GM12875 (cell line): ENCODE measurements at regions not wholly inside any gene's neighbourhood (a gene's known extent, or its start where the extent isn't known, plus 50 kb on each side); places are given as distances from the start of the nearest gene placed in this dataset.
"Not testable (repeated sequence)": the region's sequence is repeated elsewhere in the genome, so short reads cannot be mapped to it uniquely, and the experiment has no call there.

ENCODE experiments used
- H3K4me3 ChIP-seq: one replicate; pipeline ENCODE4 v1.5.1; 2011; ENCODE audit warnings: low read depth, low read length, control low read depth
- TF ChIP-seq, protein P1 (sequence below): IDR thresholded peaks from 2 replicates; pipeline ENCODE4 v1.5.1; 2011; ENCODE audit warnings: low read depth, mild to moderate bottlenecking, control low read depth, inconsistent platforms, low read length, moderate library complexity, borderline replicate concordance; ENCODE audit not compliant: insufficient read depth

DNA sequence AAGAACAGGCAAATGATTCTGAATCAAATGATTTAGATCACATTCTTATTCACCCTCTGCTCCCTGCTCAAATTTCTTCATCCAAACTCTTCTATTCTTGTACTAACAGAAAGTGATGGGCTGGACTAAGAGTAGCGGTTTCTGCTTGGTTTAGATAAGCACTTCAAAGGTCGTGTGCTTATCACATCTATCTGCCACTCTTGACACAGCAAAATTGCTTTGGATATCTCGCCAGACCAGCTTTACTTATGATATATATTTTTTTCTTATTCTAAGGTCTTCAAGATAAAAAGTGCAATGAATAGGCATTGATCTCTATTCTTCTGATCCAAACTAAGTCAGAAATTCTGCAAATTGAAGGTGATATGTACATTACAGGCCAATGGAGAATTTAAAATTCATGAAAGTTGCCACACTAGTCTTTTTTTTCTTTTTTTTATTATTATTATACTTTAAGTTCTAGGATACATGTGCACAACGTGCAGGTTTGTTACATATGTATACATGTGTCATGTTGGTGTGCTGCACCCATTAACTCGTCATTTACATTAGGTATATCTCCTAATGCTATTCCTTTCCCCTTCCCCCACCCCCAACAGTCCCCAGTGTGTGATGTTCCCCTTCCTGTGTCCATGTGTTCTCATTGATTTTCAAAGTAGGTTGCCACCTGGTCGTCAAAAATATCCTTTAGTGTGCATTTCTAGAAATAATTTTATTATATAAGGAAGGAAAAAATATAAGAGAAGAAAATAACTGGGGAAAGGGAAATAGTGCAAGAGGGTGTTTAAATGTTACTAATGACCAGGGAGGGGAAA is 1941.0 kb upstream of the RAG2 start:
- H3K4me3 ChIP-seq = no peak overlapping the region
- TF ChIP-seq, protein P1, sequence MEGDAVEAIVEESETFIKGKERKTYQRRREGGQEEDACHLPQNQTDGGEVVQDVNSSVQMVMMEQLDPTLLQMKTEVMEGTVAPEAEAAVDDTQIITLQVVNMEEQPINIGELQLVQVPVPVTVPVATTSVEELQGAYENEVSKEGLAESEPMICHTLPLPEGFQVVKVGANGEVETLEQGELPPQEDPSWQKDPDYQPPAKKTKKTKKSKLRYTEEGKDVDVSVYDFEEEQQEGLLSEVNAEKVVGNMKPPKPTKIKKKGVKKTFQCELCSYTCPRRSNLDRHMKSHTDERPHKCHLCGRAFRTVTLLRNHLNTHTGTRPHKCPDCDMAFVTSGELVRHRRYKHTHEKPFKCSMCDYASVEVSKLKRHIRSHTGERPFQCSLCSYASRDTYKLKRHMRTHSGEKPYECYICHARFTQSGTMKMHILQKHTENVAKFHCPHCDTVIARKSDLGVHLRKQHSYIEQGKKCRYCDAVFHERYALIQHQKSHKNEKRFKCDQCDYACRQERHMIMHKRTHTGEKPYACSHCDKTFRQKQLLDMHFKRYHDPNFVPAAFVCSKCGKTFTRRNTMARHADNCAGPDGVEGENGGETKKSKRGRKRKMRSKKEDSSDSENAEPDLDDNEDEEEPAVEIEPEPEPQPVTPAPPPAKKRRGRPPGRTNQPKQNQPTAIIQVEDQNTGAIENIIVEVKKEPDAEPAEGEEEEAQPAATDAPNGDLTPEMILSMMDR = no peak

DNA sequence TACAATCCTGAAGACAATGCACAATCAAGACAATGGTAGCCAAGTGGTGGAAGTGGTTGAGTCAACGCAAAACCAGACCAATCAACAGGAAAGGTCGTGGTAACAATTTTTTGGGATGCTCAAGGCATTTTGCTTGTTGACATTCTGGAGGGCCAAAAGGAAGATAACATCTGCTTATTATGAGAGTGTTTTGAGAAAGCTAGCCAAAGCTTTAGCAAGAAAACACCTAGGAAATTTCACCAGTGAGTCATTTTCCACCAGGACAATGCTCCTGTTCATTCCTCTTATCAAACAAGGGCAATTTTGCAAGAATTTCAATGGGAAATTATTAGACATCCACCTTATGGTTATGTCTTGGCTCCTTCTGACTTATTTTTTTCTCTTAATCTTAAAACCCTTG is 1932.2 kb upstream of the RAG2 start:
- TF ChIP-seq, protein P1 = no peak
- H3K4me3 ChIP-seq = no peak overlapping the region

DNA sequence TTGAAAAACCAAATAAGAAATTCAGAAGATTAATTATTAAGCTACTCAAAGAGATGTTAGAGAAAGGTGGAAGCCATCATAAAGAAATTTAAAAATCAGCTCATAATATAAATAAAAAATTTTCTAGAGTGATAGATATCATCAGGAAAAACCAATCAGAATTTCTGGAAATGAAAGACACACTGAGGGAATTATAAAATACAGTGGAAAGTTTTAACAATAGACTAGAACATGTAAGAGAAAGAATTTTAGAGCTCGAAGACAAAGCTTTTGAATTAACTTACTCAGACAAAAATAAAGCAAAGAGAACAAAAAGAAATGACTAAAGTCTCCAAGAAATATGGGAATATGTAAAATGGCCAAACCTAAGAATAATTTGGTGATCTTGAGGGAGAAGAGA is 1926.9 kb upstream of the RAG2 start:
- no peak overlapping the region for H3K4me3 ChIP-seq
- TF ChIP-seq, protein P1 = no peak

DNA sequence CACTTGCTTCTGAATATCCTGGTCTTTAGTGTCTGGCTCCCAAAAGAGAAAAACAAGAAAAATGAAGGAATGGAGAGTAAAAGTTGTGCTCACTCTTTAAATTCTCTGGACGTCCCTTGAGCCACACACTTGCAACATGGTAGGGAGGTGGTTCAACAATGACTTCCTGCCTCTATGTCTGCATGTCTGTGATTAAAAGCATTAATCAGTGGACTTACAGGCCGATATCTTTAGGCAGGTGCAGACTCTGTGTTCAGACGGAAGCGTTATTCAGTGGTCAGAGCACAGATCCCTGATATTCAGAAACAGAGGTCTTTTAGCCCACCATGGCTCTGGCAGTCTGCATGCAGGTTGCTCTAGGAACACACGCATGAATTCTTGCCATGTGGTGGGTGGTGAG is 1920.0 kb upstream of the RAG2 start:
- no peak overlapping the region for H3K4me3 ChIP-seq
- TF ChIP-seq, protein P1 = no peak

DNA sequence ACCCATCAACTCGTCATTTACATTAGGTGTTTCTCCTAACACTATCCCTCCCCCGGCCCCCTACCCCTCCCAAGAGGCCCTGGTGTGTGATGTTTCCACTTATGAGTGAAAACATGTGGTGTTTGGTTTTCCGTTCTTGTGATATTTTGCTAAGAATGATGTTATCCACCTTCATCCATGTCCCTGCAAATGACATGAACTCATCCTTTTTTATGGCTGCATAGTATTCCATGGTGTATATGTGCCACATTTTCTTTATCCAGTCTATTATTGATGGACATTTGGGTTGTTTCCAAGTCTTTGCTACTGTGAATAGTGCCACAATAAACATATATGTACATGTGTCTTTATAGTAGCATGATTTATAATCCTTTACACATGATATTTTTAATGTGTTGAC is 1914.8 kb upstream of the RAG2 start:
- not testable (repeated sequence) for H3K4me3 ChIP-seq

DNA sequence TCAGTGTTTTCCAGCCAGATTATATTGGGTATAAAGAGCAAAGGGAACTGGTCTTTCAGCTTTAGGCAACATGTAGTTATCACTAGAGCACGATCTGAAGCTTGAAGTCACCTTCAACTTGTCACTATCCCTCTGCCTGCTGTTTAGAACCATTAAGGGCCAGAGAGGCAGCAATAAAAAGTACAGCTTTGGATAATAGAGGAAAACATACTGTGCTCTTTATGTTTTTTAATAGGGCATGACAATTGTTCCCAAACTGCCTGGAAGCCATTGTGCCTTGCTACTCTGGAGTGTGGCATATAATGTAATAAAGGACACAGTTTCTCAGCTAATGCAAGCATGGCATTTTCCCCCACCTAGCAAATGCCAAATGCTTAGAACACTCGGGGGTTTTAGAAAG is 1912.0 kb upstream of the RAG2 start:
- TF ChIP-seq, protein P1 = no peak
- H3K4me3 ChIP-seq = no peak overlapping the region

DNA sequence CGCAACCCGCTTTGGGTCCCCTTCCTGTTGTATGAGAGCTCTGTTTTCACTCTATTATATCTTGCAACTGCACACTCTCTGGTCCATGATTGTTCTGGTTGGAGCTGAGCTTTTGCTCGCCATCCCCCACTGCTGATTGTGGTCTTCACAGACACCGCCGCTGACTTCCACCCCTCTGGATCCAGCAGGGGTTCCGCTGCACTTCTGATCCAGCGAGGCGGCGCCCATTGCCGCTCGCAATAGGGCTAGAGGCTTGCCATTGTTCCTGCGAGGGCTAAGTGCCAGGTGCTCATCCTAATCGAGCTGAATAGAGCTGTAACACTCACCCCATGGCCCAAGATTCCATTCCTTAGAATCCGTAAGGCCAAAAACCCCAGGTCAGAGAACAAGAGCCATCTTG is 1905.8 kb upstream of the RAG2 start:
- TF ChIP-seq, protein P1 = no peak
- no peak overlapping the region for H3K4me3 ChIP-seq
